K562 (cell line): ENCODE measurements at regions not wholly inside any gene's neighbourhood (a gene's known extent, or its start where the extent isn't known, plus 50 kb on each side); places are given as distances from the start of the nearest gene placed in this dataset.

ENCODE experiments used
- ATAC-seq: fragments of 200-7000 bp; cut with Tn5 transposase; 3 replicates; pipeline ENCODE4 v1.9.1; 2020; ENCODE audit warnings: moderate library complexity
- BruUV-seq: library from RNA; stranded (reverse); fragments of 400-500 nt; replicated peaks from 2 replicates; lab custom pipeline; 2021; lab: Mats Ljungman, UMichigan
- CTCF ChIA-PET: fragments of 300-600 bp; formaldehyde crosslinking; extraction: SDS; loops from one replicate; lab custom pipeline; 2021; ENCODE audit warnings: low intra/inter-chr PET ratio; lab: Yijun Ruan, JAX
- POLR2A ChIA-PET: fragments of 300-600, 350-650 bp; sonication (Branson Sonifier 250); formaldehyde crosslinking; extraction: SDS; loops from one replicate; lab custom pipeline; 2021; ENCODE audit warnings: antibody characterized with exemption, inconsistent platforms; lab: Yijun Ruan, JAX
- DNase-seq, 4 experiments: peaks; one replicate each; pipeline versions ENCODE4 v3.0.0 to v3.0.0-alpha.2; 2011 to 2018; ENCODE audit warnings: low spot score in 3 of 4, mixed read lengths in 3 of 4; ENCODE audit errors: extremely low read depth in 1 of 4
- FAIRE-seq: peaks from 2 replicates; lab custom pipeline; 2011; peaks lifted over from hg19 to GRCh38; lab: Jason Lieb, UNC
- H2AFZ ChIP-seq: 2 replicates; pipeline ENCODE4 v1.6.0; 2011; ENCODE audit warnings: low read depth, low read length, control low read depth, inconsistent platforms
- H3K27ac ChIP-seq: fragments of 200-600 bp; 3 replicates; pipeline ENCODE4 v1.8.0; 2011; ENCODE audit warnings: low read depth, mild to moderate bottlenecking, control low read depth, inconsistent platforms, low read length, moderate library complexity, mixed read lengths; ENCODE audit errors: extremely low read depth
- H3K27me3 ChIP-seq, 2 experiments: fragments of 300-600 bp in 1 of 2; 2 replicates in 1 of 2; 3 replicates in 1 of 2; pipeline versions ENCODE4 v1.6.0 to v1.8.0; 2011; ENCODE audit warnings: inconsistent platforms in 2 of 2, low read length in 2 of 2, mild to moderate bottlenecking in 1 of 2, mixed read lengths in 1 of 2, moderate library complexity in 1 of 2; ENCODE audit not compliant: control insufficient read depth in 2 of 2, insufficient read depth in 2 of 2
- H3K36me3 ChIP-seq: fragments of 300-600 bp; 3 replicates; pipeline ENCODE4 v1.8.0; 2011; ENCODE audit warnings: mild to moderate bottlenecking, low read length, inconsistent platforms; ENCODE audit not compliant: control insufficient read depth, insufficient read depth
- H3K4me1 ChIP-seq, 2 experiments: fragments of 200-600 bp in 1 of 2; replicated peaks in 1 of 2; 2 replicates in 1 of 2; 3 replicates in 1 of 2; pipeline versions ENCODE4 v1.5.1 to v1.8.0; 2011; ENCODE audit warnings: inconsistent platforms in 2 of 2, low read length in 2 of 2, mild to moderate bottlenecking in 1 of 2, mixed read lengths in 1 of 2, moderate library complexity in 1 of 2; ENCODE audit not compliant: control insufficient read depth in 2 of 2, insufficient read depth in 2 of 2
- H3K4me2 ChIP-seq: 2 replicates; pipeline ENCODE4 v1.6.1; 2011; ENCODE audit warnings: low read length, control low read depth, inconsistent platforms, mixed read lengths; ENCODE audit not compliant: insufficient read depth
- H3K4me3 ChIP-seq: fragments of 200-600 bp; sonication (generic), shearing (Covaris generic); 2 replicates; pipeline ENCODE4 v1.5.1; 2016; ENCODE audit warnings: control low read depth, inconsistent platforms
- H3K79me2 ChIP-seq: fragments of 200-600 bp; 3 replicates; pipeline ENCODE4 v1.8.0; 2011; ENCODE audit warnings: low read length, inconsistent platforms; ENCODE audit not compliant: control insufficient read depth, insufficient read depth
- H3K9ac ChIP-seq, 2 experiments: 2 replicates each; pipeline versions ENCODE4 v1.6.0 to v1.6.1; 2011; ENCODE audit warnings: low read depth in 2 of 2, low read length in 2 of 2, control low read depth in 1 of 2, inconsistent platforms in 1 of 2, mild to moderate bottlenecking in 1 of 2, mixed read lengths in 1 of 2; ENCODE audit not compliant: insufficient read depth in 1 of 2
- H3K9me1 ChIP-seq: one replicate; pipeline ENCODE4 v1.6.0; 2011; ENCODE audit warnings: inconsistent platforms, mild to moderate bottlenecking, low read length, moderate library complexity; ENCODE audit not compliant: control insufficient read depth, insufficient read depth
- H3K9me3 ChIP-seq: replicated peaks from 2 replicates; pipeline ENCODE4 v1.5.1; 2011; ENCODE audit warnings: low read depth, low read length, inconsistent platforms; ENCODE audit not compliant: control insufficient read depth, insufficient read depth
- H4K20me1 ChIP-seq: replicated peaks from 2 replicates; pipeline ENCODE4 v1.6.1; 2011; ENCODE audit warnings: low read length, inconsistent platforms, mixed read lengths; ENCODE audit not compliant: control insufficient read depth, insufficient read depth
- ESRRB ChIP-seq: fragments of 250-450 bp; sonication (Bioruptor Pico); IDR thresholded peaks from 2 replicates; pipeline ENCODE4 v1.5.0; 2020; ENCODE audit warnings: mild to moderate bottlenecking, moderate library complexity, borderline replicate concordance
- GATA2 ChIP-seq: sonication (generic); formaldehyde crosslinking; IDR thresholded peaks from 2 replicates; pipeline ENCODE4 v1.4.0; 2020; ENCODE audit warnings: mild to moderate bottlenecking, missing genetic modification reagents
- MCM3 ChIP-seq: fragments of 450-650 bp; IDR thresholded peaks from 2 replicates; pipeline ENCODE4 v1.6.1; 2016
- MYC ChIP-seq, 2 experiments: fragments of 250-450 bp in 1 of 2; sonication (Bioruptor Pico) in 1 of 2; IDR thresholded peaks; 2 replicates each; pipeline versions ENCODE4 v1.5.1 to v1.6.1; 2012 to 2021; ENCODE audit warnings: low read depth in 2 of 2, borderline replicate concordance in 1 of 2, improper control_type of control experiment in 1 of 2, low read length in 1 of 2, mild to moderate bottlenecking in 1 of 2, moderate library complexity in 1 of 2
- NFYB ChIP-seq: IDR thresholded peaks from 2 replicates; pipeline ENCODE4 v1.6.1; 2011; ENCODE audit warnings: mild to moderate bottlenecking, moderate library complexity; ENCODE audit not compliant: insufficient read length; ENCODE audit errors: extremely low read depth
- RAD51 ChIP-seq: fragments of 450-650 bp; IDR thresholded peaks from 2 replicates; pipeline ENCODE4 v1.7.1; 2016; ENCODE audit warnings: low read depth, mild to moderate bottlenecking, borderline replicate concordance
- RBM22 ChIP-seq: fragments of 200-400 bp; formaldehyde crosslinking; IDR thresholded peaks from 2 replicates; pipeline ENCODE4 v1.6.1; 2018; ENCODE audit warnings: low read length, low read depth; ENCODE audit not compliant: poor library complexity, severe bottlenecking
- SMC3 ChIP-seq: conservative IDR thresholded peaks from 2 replicates; pipeline ENCODE4 v1.6.1; 2011; ENCODE audit warnings: low read depth, low read length, improper control_type of control experiment; ENCODE audit not compliant: insufficient read depth
- WGBS: fragments of 100-300 bp; shearing (Covaris generic); methylation state at CpG from one replicate; pipeline ENCODE4 v1.1.6; 2016; ENCODE audit warnings: low coverage, mixed read lengths; ENCODE audit not compliant: insufficient coverage; ENCODE audit errors: missing lambda C conversion rate; 5-methylcytosine and 5-hydroxymethylcytosine counted together
- in situ Hi-C: fragments of 300-500 bp; cut with MboI; formaldehyde crosslinking; loops from 4 replicates; pipeline ENCODE4 v1.15.0; 2018; ENCODE audit warnings: inconsistent platforms, mixed read lengths
- intact Hi-C: fragments of 100-400 bp; cut with micrococcal nuclease; formaldehyde crosslinking; loops from 2 replicates; pipeline ENCODE4 v1.14.2; 2022
- TF ChIP-seq, protein P1 (sequence below): sonication (generic); formaldehyde crosslinking; IDR thresholded peaks from 2 replicates; pipeline ENCODE4 v1.8.0; 2022; ENCODE audit warnings: mild to moderate bottlenecking, low read depth, missing genetic modification reagents
- TF ChIP-seq, protein P2 (sequence below): fragments of 450-650 bp; IDR thresholded peaks from 2 replicates; pipeline ENCODE4 v1.6.1; 2017; ENCODE audit warnings: antibody characterized with exemption
- TF ChIP-seq, protein P3 (sequence below), 3 experiments: IDR thresholded peaks in 2 of 3; conservative IDR thresholded peaks in 1 of 3; 2 replicates each; pipeline ENCODE4 v1.5.1; 2011 to 2012; ENCODE audit warnings: low read length in 3 of 3, mild to moderate bottlenecking in 3 of 3, control low read depth in 2 of 3, improper control_type of control experiment in 1 of 3, inconsistent platforms in 1 of 3, low read depth in 1 of 3, mixed read lengths in 1 of 3, moderate library complexity in 1 of 3; ENCODE audit not compliant: insufficient read depth in 2 of 3

DNA sequence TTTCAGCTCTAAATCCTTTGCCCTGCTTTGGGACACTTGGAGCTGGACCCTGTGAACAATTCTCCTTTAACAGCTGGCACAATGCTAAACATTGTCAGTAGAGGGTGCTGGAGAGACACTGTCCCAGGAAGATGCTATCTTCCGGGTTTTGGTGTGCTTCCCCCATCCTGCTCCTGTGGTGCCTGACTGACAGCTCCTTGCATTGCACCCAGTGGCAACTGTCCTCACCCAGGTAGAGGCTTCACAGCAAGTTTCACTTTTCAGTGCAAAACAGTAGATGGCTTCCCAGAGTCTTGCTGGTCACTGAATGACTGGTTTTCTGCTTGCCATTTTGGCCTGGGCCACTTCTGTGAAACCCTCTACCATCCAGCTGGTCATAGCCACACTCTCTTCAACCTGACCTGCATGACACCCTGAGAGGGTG is 77.3 kb downstream of the CDC14C start:
- H3K9me1 ChIP-seq: no peaks in the 10 kb centered on the region
- ChIA-PET POLR2A (no interaction called here), CTCF (no interaction called here)
- no peaks in the 10 kb centered on the region for H4K20me1 ChIP-seq
- H2AFZ ChIP-seq: no peak overlapping the region
- WGBS: 0% methylated on average over 1 of the region's 1 CpG
- H3K4me2 ChIP-seq: no peak overlapping the region
- FAIRE-seq (no peak), DNase-seq (peak; percentile 8 to 17 (median 14)), ATAC-seq (no peak)
- no TSS peak for BruUV-seq
- H3K27me3 ChIP-seq: no peaks in the 10 kb centered on the region
- no peak overlapping the region for H3K4me3 ChIP-seq
- H3K9me3 ChIP-seq: no peaks in the 10 kb centered on the region
- H3K9ac ChIP-seq: no peak overlapping the region
- intact Hi-C loops (no loop called here), in situ Hi-C loops (no loop called here)
- H3K4me1 ChIP-seq: no peaks in the 10 kb centered on the region
- H3K27ac ChIP-seq: no peak overlapping the region
- no peaks in the 10 kb centered on the region for H3K36me3 ChIP-seq
- no peaks in the 10 kb centered on the region for H3K79me2 ChIP-seq
- TF ChIP-seq RBM22 (no peak), GATA2 (CRISPR knock-in tag) (0 out of 2 replicates have a peak, but pooled peaks have one; percentile 29), ESRRB (no peak), SMC3 (no peak), NFYB (no peak), MCM3 (no peak), MYC (IDR thresholded peaks at IDR 0.05; ENCODE audit: low read depth, low read length) (no peak), MYC (CRISPR knock-in tag; IDR thresholded peaks at IDR 0.05; ENCODE audit: borderline replicate concordance, low read depth) (no peak), RAD51 (no peak)
- TF ChIP-seq, protein P1, sequence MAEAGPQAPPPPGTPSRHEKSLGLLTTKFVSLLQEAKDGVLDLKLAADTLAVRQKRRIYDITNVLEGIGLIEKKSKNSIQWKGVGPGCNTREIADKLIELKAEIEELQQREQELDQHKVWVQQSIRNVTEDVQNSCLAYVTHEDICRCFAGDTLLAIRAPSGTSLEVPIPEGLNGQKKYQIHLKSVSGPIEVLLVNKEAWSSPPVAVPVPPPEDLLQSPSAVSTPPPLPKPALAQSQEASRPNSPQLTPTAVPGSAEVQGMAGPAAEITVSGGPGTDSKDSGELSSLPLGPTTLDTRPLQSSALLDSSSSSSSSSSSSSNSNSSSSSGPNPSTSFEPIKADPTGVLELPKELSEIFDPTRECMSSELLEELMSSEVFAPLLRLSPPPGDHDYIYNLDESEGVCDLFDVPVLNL: no peak
- TF ChIP-seq, protein P2, sequence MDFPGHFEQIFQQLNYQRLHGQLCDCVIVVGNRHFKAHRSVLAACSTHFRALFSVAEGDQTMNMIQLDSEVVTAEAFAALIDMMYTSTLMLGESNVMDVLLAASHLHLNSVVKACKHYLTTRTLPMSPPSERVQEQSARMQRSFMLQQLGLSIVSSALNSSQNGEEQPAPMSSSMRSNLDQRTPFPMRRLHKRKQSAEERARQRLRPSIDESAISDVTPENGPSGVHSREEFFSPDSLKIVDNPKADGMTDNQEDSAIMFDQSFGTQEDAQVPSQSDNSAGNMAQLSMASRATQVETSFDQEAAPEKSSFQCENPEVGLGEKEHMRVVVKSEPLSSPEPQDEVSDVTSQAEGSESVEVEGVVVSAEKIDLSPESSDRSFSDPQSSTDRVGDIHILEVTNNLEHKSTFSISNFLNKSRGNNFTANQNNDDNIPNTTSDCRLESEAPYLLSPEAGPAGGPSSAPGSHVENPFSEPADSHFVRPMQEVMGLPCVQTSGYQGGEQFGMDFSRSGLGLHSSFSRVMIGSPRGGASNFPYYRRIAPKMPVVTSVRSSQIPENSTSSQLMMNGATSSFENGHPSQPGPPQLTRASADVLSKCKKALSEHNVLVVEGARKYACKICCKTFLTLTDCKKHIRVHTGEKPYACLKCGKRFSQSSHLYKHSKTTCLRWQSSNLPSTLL: no peak
- TF ChIP-seq, protein P3, sequence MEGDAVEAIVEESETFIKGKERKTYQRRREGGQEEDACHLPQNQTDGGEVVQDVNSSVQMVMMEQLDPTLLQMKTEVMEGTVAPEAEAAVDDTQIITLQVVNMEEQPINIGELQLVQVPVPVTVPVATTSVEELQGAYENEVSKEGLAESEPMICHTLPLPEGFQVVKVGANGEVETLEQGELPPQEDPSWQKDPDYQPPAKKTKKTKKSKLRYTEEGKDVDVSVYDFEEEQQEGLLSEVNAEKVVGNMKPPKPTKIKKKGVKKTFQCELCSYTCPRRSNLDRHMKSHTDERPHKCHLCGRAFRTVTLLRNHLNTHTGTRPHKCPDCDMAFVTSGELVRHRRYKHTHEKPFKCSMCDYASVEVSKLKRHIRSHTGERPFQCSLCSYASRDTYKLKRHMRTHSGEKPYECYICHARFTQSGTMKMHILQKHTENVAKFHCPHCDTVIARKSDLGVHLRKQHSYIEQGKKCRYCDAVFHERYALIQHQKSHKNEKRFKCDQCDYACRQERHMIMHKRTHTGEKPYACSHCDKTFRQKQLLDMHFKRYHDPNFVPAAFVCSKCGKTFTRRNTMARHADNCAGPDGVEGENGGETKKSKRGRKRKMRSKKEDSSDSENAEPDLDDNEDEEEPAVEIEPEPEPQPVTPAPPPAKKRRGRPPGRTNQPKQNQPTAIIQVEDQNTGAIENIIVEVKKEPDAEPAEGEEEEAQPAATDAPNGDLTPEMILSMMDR (IDR thresholded peaks at IDR 0.05 in 2 of 3, conservative IDR thresholded peaks at IDR 0.05 in 1 of 3; ENCODE audit: insufficient read depth in 2 of 3, low read depth in 1 of 3, low read length in 3 of 3): peak in 2 of 3 experiments; percentile 33 to 38; a peak in 2 of 6 replicates
